H1 (cell line): ENCODE measurements at regions not wholly inside any gene's neighbourhood (a gene's known extent, or its start where the extent isn't known, plus 50 kb on each side); places are given as distances from the start of the nearest gene placed in this dataset.

Experiments
- CTCF ChIA-PET: fragments of 300-600 bp; sonication (Branson Sonifier 250); formaldehyde crosslinking; loops from one replicate; lab custom pipeline; 2021; ENCODE audit not compliant: partially characterized antibody; lab: Charles Lee
- POLR2A ChIA-PET: fragments of 300-600 bp; sonication (Branson Sonifier 250); formaldehyde crosslinking; loops from one replicate; lab custom pipeline; 2021; ENCODE audit warnings: inconsistent platforms; ENCODE audit not compliant: partially characterized antibody; lab: Charles Lee
- DNase-seq, 2 experiments: peaks; one replicate each; pipeline versions ENCODE4 v3.0.0 to v3.0.0-alpha.2; 2010 to 2022; ENCODE audit warnings: low spot score in 2 of 2, low read depth in 1 of 2, mixed read lengths in 1 of 2
- FAIRE-seq: peaks from 2 replicates; lab custom pipeline; 2011; peaks lifted over from hg19 to GRCh38; lab: Jason Lieb, UNC
- H2AFZ ChIP-seq: 2 replicates; pipeline ENCODE4 v1.8.1; 2012; ENCODE audit warnings: low read length, inconsistent platforms
- H2AK5ac ChIP-seq: 2 replicates; pipeline ENCODE4 v1.6.1; 2013; ENCODE audit warnings: low read depth, low read length
- H2BK120ac ChIP-seq: replicated peaks from 2 replicates; pipeline ENCODE3; 2013; ENCODE audit warnings: low read depth, low read length, inconsistent platforms
- H2BK12ac ChIP-seq: 2 replicates; pipeline ENCODE4 v1.6.1; 2013; ENCODE audit warnings: low read depth, low read length
- H2BK15ac ChIP-seq: 2 replicates; pipeline ENCODE4 v1.6.1; 2013; ENCODE audit warnings: low read length
- H2BK20ac ChIP-seq: 2 replicates; pipeline ENCODE4 v1.6.1; 2013; ENCODE audit warnings: low read length
- H2BK5ac ChIP-seq: 2 replicates; pipeline ENCODE4 v1.6.1; 2013; ENCODE audit warnings: low read depth, low read length
- H3K14ac ChIP-seq: 2 replicates; pipeline ENCODE4 v1.6.1; 2013; ENCODE audit warnings: inconsistent platforms; ENCODE audit not compliant: insufficient read length
- H3K18ac ChIP-seq: 2 replicates; pipeline ENCODE4 v1.6.1; 2013; ENCODE audit warnings: low read length; ENCODE audit errors: extremely low read depth
- H3K23ac ChIP-seq: 2 replicates; pipeline ENCODE4 v1.6.1; 2013; ENCODE audit warnings: inconsistent platforms; ENCODE audit not compliant: insufficient read length
- H3K23me2 ChIP-seq: 2 replicates; pipeline ENCODE4 v1.6.1; 2013; ENCODE audit warnings: low read depth, low read length
- H3K27ac ChIP-seq: 2 replicates; pipeline ENCODE4 v1.6.1; 2011; ENCODE audit warnings: low read depth, low read length, inconsistent platforms
- H3K27me3 ChIP-seq, 4 experiments: replicated peaks in 1 of 4; 1 replicate in 1 of 4; 2 replicates in 3 of 4; pipeline versions ENCODE4 v1.6.1 to v1.8.1; 2011 to 2013; ENCODE audit warnings: low read length in 3 of 4, mild to moderate bottlenecking in 3 of 4, inconsistent platforms in 2 of 4, mixed read lengths in 2 of 4, moderate library complexity in 1 of 4; ENCODE audit not compliant: control insufficient read depth in 3 of 4, insufficient read depth in 3 of 4; ENCODE audit errors: extremely low read depth in 1 of 4
- H3K36me3 ChIP-seq, 4 experiments: 2 replicates each; pipeline versions ENCODE4 v1.6.1 to v1.8.1; 2011 to 2013; ENCODE audit warnings: mild to moderate bottlenecking in 4 of 4, low read length in 3 of 4, moderate library complexity in 2 of 4, control low read depth in 1 of 4, inconsistent platforms in 1 of 4; ENCODE audit not compliant: insufficient read depth in 4 of 4, control insufficient read depth in 2 of 4
- H3K4ac ChIP-seq: replicated peaks from 2 replicates; pipeline ENCODE3; 2013; ENCODE audit warnings: low read length, low read depth, mixed read lengths, inconsistent platforms; ENCODE audit not compliant: insufficient read length
- H3K4me1 ChIP-seq, 4 experiments: replicated peaks in 1 of 4; 1 replicate in 1 of 4; 2 replicates in 3 of 4; pipeline versions ENCODE4 v1.6.1 to v1.8.1; 2011 to 2013; ENCODE audit warnings: low read length in 3 of 4, inconsistent platforms in 2 of 4, mixed read lengths in 1 of 4; ENCODE audit not compliant: insufficient read depth in 4 of 4, control insufficient read depth in 3 of 4
- H3K4me2 ChIP-seq, 2 experiments: 2 replicates each; pipeline versions ENCODE4 v1.6.1 to v1.8.1; 2011 to 2013; ENCODE audit warnings: low read depth in 2 of 2, low read length in 2 of 2, control low read depth in 1 of 2, inconsistent platforms in 1 of 2, mild to moderate bottlenecking in 1 of 2; ENCODE audit not compliant: insufficient read depth in 1 of 2
- H3K4me3 ChIP-seq, 4 experiments: fragments of 200-600, 300-600 bp in 1 of 4; sonication (generic), shearing (Covaris generic), sonication (Bioruptor Twin) in 1 of 4; 2 replicates each; pipeline versions ENCODE4 v1.5.1 to v1.8.1; 2011 to 2016; ENCODE audit warnings: low read length in 4 of 4, low read depth in 3 of 4, control low read depth in 2 of 4, inconsistent platforms in 2 of 4, mild to moderate bottlenecking in 2 of 4, mixed read lengths in 1 of 4, moderate library complexity in 1 of 4; ENCODE audit not compliant: insufficient read depth in 2 of 4; ENCODE audit errors: extremely low read depth in 1 of 4
- H3K56ac ChIP-seq: replicated peaks from 2 replicates; pipeline ENCODE3; 2013; ENCODE audit warnings: low read depth, mild to moderate bottlenecking, mixed read lengths, low read length, inconsistent platforms; ENCODE audit not compliant: insufficient read length
- H3K79me1 ChIP-seq: 2 replicates; pipeline ENCODE4 v1.6.1; 2013; ENCODE audit warnings: low read depth, low read length, control low read depth
- H3K79me2 ChIP-seq, 2 experiments: 2 replicates each; pipeline versions ENCODE4 v1.6.1 to v1.8.1; 2012 to 2013; ENCODE audit warnings: low read length in 2 of 2, mild to moderate bottlenecking in 2 of 2, inconsistent platforms in 1 of 2; ENCODE audit not compliant: insufficient read depth in 2 of 2, control insufficient read depth in 1 of 2
- H3K9ac ChIP-seq, 4 experiments: replicated peaks in 1 of 4; 1 replicate in 1 of 4; 2 replicates in 3 of 4; pipeline versions ENCODE4 v1.6.1 to v1.8.1; 2011 to 2013; ENCODE audit warnings: low read depth in 3 of 4, low read length in 3 of 4, control low read depth in 2 of 4, mild to moderate bottlenecking in 2 of 4, moderate library complexity in 2 of 4, inconsistent platforms in 1 of 4; ENCODE audit errors: extremely low read depth in 1 of 4
- H3K9me3 ChIP-seq, 2 experiments: 2 replicates each; pipeline versions ENCODE4 v1.6.1 to v1.8.1; 2012 to 2013; ENCODE audit warnings: mild to moderate bottlenecking in 2 of 2, moderate library complexity in 2 of 2, control low read depth in 1 of 2, inconsistent platforms in 1 of 2, low read depth in 1 of 2, low read length in 1 of 2, mixed read lengths in 1 of 2; ENCODE audit not compliant: insufficient read depth in 2 of 2
- H4K20me1 ChIP-seq, 2 experiments: replicated peaks in 1 of 2; 2 replicates each; pipeline versions ENCODE3 to v1.8.1; 2011 to 2013; ENCODE audit warnings: inconsistent platforms in 2 of 2, low read length in 2 of 2, mild to moderate bottlenecking in 1 of 2; ENCODE audit not compliant: insufficient read depth in 2 of 2, control insufficient read depth in 1 of 2
- H4K5ac ChIP-seq: 2 replicates; pipeline ENCODE4 v1.6.1; 2013; ENCODE audit warnings: low read length, low read depth, mixed read lengths, inconsistent platforms; ENCODE audit not compliant: insufficient read length
- H4K8ac ChIP-seq: 2 replicates; pipeline ENCODE4 v1.8.0; 2013; ENCODE audit warnings: mild to moderate bottlenecking, moderate library complexity, low read length, inconsistent platforms; ENCODE audit not compliant: insufficient read depth; ENCODE audit errors: extremely low read depth
- H4K91ac ChIP-seq: replicated peaks from 2 replicates; pipeline ENCODE3; 2013; ENCODE audit warnings: low read length, mixed read lengths, inconsistent platforms; ENCODE audit not compliant: insufficient read length
- ASH2L ChIP-seq: fragments of 200-600, 300-600 bp; sonication (generic); IDR thresholded peaks from one replicate; pipeline ENCODE4 v1.7.1; 2017; ENCODE audit warnings: low read length
- BACH1 ChIP-seq: IDR thresholded peaks from 2 replicates; pipeline ENCODE4 v1.6.1; 2012; ENCODE audit warnings: low read length, improper control_type of control experiment
- CEBPB ChIP-seq: IDR thresholded peaks from 2 replicates; pipeline ENCODE4 v1.6.1; 2012; ENCODE audit warnings: low read depth, low read length
- CREB1 ChIP-seq: IDR thresholded peaks from 2 replicates; pipeline ENCODE4 v1.6.1; 2012; ENCODE audit warnings: inconsistent platforms
- KDM4A ChIP-seq: IDR thresholded peaks from one replicate; pipeline ENCODE4 v1.7.1; 2012; ENCODE audit warnings: low read depth, mild to moderate bottlenecking, moderate library complexity, low read length, inconsistent platforms; ENCODE audit not compliant: severe bottlenecking
- NRF1 ChIP-seq: IDR thresholded peaks from 2 replicates; pipeline ENCODE4 v1.6.1; 2011; ENCODE audit warnings: mild to moderate bottlenecking, low read depth, low read length, improper control_type of control experiment
- RBBP5 ChIP-seq: IDR thresholded peaks from 2 replicates; pipeline ENCODE4 v1.7.1; 2012; ENCODE audit warnings: low read depth, mild to moderate bottlenecking, inconsistent platforms, low read length, moderate library complexity, borderline replicate concordance
- SAP30 ChIP-seq: fragments of 300-600 bp; sonication (generic); IDR thresholded peaks from 2 replicates; pipeline ENCODE4 v1.7.1; 2012; ENCODE audit warnings: low read length, moderate library complexity, mild to moderate bottlenecking, inconsistent platforms; ENCODE audit not compliant: insufficient read depth, insufficient replicate concordance
- SIRT6 ChIP-seq: IDR thresholded peaks from one replicate; pipeline ENCODE4 v1.7.1; 2012; ENCODE audit warnings: low read length, inconsistent platforms
- TEAD4 ChIP-seq: IDR thresholded peaks from 2 replicates; pipeline ENCODE4 v1.6.1; 2012; ENCODE audit warnings: low read depth, low read length, inconsistent platforms, mixed read lengths
- WGBS, 2 experiments: shearing (Covaris generic) in 1 of 2; methylation state at CpG; one replicate each; pipeline versions ENCODE4 v1.1.6 to v1.1.7; 2013 to 2015; ENCODE audit warnings: low lambda C conversion rate in 2 of 2, mixed read lengths in 2 of 2, inconsistent platforms in 1 of 2, low coverage in 1 of 2, missing lambda C conversion rate in 1 of 2; ENCODE audit not compliant: insufficient replicate concordance in 2 of 2, insufficient coverage in 1 of 2, insufficient read length in 1 of 2; ENCODE audit errors: extremely low coverage in 1 of 2, missing lambda C conversion rate in 1 of 2; 5-methylcytosine and 5-hydroxymethylcytosine counted together
- TF ChIP-seq, protein P1 (sequence below): IDR thresholded peaks from 2 replicates; pipeline ENCODE4 v1.6.1; 2012; ENCODE audit warnings: inconsistent platforms

DNA sequence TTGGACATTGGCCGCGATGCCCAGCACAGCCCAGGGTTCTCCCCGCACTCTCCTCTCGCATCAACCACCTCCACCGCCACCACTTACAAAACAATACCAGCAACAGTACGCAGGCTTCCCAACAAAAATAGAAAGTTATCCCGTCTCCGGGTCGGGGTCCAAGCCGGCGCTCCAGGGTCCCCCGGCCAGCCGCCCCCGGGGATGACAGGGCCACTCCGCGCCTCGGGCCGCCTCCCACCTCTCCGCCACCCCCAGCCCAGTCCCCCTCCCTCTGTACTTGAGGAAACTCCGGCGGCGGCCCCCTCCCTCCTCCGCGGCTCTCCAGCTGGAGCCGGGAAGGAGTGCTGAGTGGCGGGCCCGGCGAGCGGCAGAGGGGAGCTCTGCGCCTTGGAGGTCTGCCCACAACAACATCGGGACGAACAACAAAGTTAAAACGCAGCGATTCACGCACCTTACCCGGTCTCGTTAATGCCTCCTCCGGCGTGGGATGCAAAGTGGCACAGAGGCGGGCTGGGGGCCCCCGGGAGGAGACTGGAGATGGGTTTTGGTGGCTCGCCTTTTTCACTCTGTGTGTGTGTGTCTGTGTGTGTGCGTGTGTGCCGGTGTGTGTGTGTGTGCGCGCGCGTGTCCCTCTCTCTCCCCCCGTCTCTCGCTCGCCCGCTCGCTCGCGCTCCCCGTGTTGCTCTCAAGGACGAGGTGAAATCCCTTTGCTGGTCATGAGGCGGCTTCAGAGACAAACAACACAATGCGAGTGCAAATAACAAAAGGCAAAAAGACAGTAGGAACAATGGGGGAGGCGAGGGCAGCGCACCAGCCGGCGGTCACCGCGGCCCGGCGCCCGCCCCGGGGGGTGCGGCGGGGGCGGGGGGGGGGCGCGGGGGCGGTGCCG, 386.8 kb downstream of the BCAT1 start:
- peak overlapping the region; percentile 61 for H4K5ac ChIP-seq
- WGBS, 2 experiments, result 3% methylated on average over 48 of the region's 76 CpGs; no CpG with 5 or more reads in 1 of the 2 experiments
- peak overlapping the region; percentile 15; the same call in 1 of the 2 replicates for H2AFZ ChIP-seq
- H4K91ac ChIP-seq, result peak overlapping the region; percentile 83
- no peaks in the 10 kb centered on the region for H3K79me1 ChIP-seq
- H4K20me1 ChIP-seq, result no peaks in the 10 kb centered on the region
- peak overlapping the region; percentile 82 for H2BK12ac ChIP-seq
- H3K9me3 ChIP-seq, result no peaks in the 10 kb centered on the region
- H3K56ac ChIP-seq, result no peak overlapping the region
- ChIA-PET POLR2A (interaction anchor here (1.5 to 1.6 kb wide), 2 partner anchors 8 to 21 kb away, joined by 3 to 4 read pairs; no protein-coding TSS in a partner anchor), CTCF (interaction anchor here (0.6 to 1.0 kb wide), 4 partner anchors 36 to 450 kb away, joined by 3 to 4 read pairs (median 3); no protein-coding TSS in a partner anchor)
- no peak overlapping the region for H3K4ac ChIP-seq
- peak overlapping the region; percentile 63 to 90 (median 88) for H3K4me3 ChIP-seq
- peak overlapping the region; percentile 14 to 62 (median 52) for H3K9ac ChIP-seq
- H2BK15ac ChIP-seq, result peak overlapping the region; percentile 49; the same call in 1 of the 2 replicates
- H3K4me2 ChIP-seq, result peak overlapping the region; percentile 81 to 98
- FAIRE-seq (no peak), DNase-seq (peak in 1 of 2 experiments; percentile 87)
- no peak overlapping the region for H2AK5ac ChIP-seq
- peak overlapping the region; percentile 93 for H3K18ac ChIP-seq
- H3K79me2 ChIP-seq, result no peaks in the 10 kb centered on the region
- peaks cover 3 to 22% (median 11%) of the 10 kb centered on the region in 4 experiments; a peak in 6 of 7 replicates for H3K4me1 ChIP-seq
- H2BK120ac ChIP-seq, result no peak overlapping the region
- H3K14ac ChIP-seq, result no peak overlapping the region
- H3K27ac ChIP-seq, result no peak overlapping the region
- H3K23ac ChIP-seq, result no peak overlapping the region
- H3K36me3 ChIP-seq, result no peaks in the 10 kb centered on the region
- H3K23me2 ChIP-seq, result peaks cover 14% of the 10 kb centered on the region; the same call in 1 of the 2 replicates
- H2BK5ac ChIP-seq, result peak overlapping the region; percentile 68
- H2BK20ac ChIP-seq, result 0 out of 2 replicates have a peak overlapping the region, but pooled peaks have one; percentile 37
- peak overlapping the region; percentile 89; the same call in 1 of the 2 replicates for H4K8ac ChIP-seq
- peaks cover 0 to 20% (median 11%) of the 10 kb centered on the region in 4 experiments; a peak in 4 of 7 replicates for H3K27me3 ChIP-seq
- TF ChIP-seq ASH2L (peak; percentile 99), KDM4A (peak; percentile 89), SAP30 (no peak), BACH1 (no peak), SIRT6 (no peak), TEAD4 (no peak), RBBP5 (peak; percentile 73), CREB1 (no peak), CEBPB (no peak), NRF1 (no peak)
- TF ChIP-seq, protein P1, sequence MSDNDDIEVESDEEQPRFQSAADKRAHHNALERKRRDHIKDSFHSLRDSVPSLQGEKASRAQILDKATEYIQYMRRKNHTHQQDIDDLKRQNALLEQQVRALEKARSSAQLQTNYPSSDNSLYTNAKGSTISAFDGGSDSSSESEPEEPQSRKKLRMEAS, result no peak; the same call in 1 of the 2 replicates
